ENCODE measurements at regions not wholly inside any gene's neighbourhood (a gene's known extent, or its start where the extent isn't known, plus 50 kb on each side); places are given as distances from the start of the nearest gene placed in this dataset.

DNA sequence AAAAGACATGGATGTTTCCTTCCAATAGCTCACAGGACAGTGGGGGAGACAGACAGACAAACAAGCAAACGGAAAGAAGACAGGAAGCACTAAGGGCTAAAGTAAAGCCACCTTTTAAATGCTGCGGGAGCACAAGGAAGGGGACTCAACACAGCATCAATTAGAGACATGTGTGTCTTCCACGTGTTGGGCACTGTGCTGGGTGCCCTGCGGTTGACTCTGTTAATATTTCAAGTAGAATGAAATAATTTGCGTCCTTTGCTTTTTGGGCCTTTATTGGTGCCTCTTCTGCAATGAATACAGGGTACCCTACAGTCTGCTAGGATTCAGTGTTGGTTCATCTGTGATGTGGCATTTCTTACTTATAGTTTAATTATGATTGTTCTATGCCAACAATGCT, 90.9 kb upstream of the CPM start:
- TF ChIP-seq, protein P1, sequence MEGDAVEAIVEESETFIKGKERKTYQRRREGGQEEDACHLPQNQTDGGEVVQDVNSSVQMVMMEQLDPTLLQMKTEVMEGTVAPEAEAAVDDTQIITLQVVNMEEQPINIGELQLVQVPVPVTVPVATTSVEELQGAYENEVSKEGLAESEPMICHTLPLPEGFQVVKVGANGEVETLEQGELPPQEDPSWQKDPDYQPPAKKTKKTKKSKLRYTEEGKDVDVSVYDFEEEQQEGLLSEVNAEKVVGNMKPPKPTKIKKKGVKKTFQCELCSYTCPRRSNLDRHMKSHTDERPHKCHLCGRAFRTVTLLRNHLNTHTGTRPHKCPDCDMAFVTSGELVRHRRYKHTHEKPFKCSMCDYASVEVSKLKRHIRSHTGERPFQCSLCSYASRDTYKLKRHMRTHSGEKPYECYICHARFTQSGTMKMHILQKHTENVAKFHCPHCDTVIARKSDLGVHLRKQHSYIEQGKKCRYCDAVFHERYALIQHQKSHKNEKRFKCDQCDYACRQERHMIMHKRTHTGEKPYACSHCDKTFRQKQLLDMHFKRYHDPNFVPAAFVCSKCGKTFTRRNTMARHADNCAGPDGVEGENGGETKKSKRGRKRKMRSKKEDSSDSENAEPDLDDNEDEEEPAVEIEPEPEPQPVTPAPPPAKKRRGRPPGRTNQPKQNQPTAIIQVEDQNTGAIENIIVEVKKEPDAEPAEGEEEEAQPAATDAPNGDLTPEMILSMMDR (IDR thresholded peaks at IDR 0.05) = no peak
- TF ChIP-seq POLR2A (IDR thresholded peaks at IDR 0.05) = no peak
